ENCODE measurements at regions not wholly inside any gene's neighbourhood (a gene's known extent, or its start where the extent isn't known, plus 50 kb on each side); places are given as distances from the start of the nearest gene placed in this dataset.

- TF ChIP-seq CTCF (IDR thresholded peaks at IDR 0.05): peak; percentile 67
- TF ChIP-seq ZFX (IDR thresholded peaks at IDR 0.05; ENCODE audit: borderline replicate concordance): no peak
These were observed 82.1 kb upstream of the IQCM start for GRCh38 chr4:149897783-149898182.

Data from 22Rv1 (cell line).